Gastroesophageal sphincter (tissue), 4 donors: ENCODE measurements at regions not wholly inside any gene's neighbourhood (a gene's known extent, or its start where the extent isn't known, plus 50 kb on each side); places are given as distances from the start of the nearest gene placed in this dataset.

ENCODE experiments used
- ATAC-seq: fragments of 150-250 bp; one replicate; pipeline ENCODE4 v1.9.1; 2016; ENCODE audit warnings: mild to moderate bottlenecking, moderate library complexity
- H3K27ac ChIP-seq, 4 donors: fragments of 200-600 bp; sonication (generic) in 3 of 4; 1 replicate in 3 of 4; 2 replicates in 1 of 4; pipeline ENCODE4 v1.5.1; 2016 to 2019
- H3K27me3 ChIP-seq: fragments of 200-600 bp; sonication (generic); one replicate; pipeline ENCODE4 v1.5.1; 2019
- H3K36me3 ChIP-seq, 2 donors: fragments of 200-600 bp; sonication (generic); one replicate each; pipeline ENCODE4 v1.5.1; 2019; ENCODE audit warnings: control low read depth in 1 of 2
- H3K4me1 ChIP-seq, 3 donors: fragments of 200-600 bp; sonication (generic); 1 replicate in 2 of 3; 2 replicates in 1 of 3; pipeline ENCODE4 v1.5.1; 2016 to 2019; ENCODE audit warnings: control low read depth in 2 of 3
- H3K4me3 ChIP-seq, 2 donors: fragments of 200-600 bp; sonication (generic); one replicate each; pipeline ENCODE4 v1.5.1; 2019; ENCODE audit warnings: mild to moderate bottlenecking in 1 of 2, moderate library complexity in 1 of 2
- H3K9me3 ChIP-seq, 3 donors: fragments of 200-600 bp; sonication (generic); one replicate each; pipeline ENCODE4 v1.5.1; 2017 to 2019; ENCODE audit warnings: control low read depth in 2 of 3
- CTCF ChIP-seq, 4 experiments: fragments of 200-600 bp in 2 of 4; fragments of 450-650 bp in 2 of 4; sonication (generic) in 1 of 4; IDR thresholded peaks; one replicate each; pipeline ENCODE4 v1.5.1; 2017 to 2019; ENCODE audit warnings: antibody characterized with exemption in 4 of 4, mild to moderate bottlenecking in 2 of 4, moderate library complexity in 2 of 4
- EP300 ChIP-seq: sonication (generic); formaldehyde crosslinking; IDR thresholded peaks from one replicate; pipeline ENCODE4 v1.6.1; 2017; ENCODE audit warnings: antibody characterized with exemption, mild to moderate bottlenecking
- POLR2A ChIP-seq, 2 donors: fragments of 450-650 bp; IDR thresholded peaks; one replicate each; pipeline ENCODE4 v1.6.1; 2017; ENCODE audit warnings: antibody characterized with exemption in 2 of 2, mild to moderate bottlenecking in 2 of 2, moderate library complexity in 1 of 2
- POLR2AphosphoS5 ChIP-seq: sonication (generic); formaldehyde crosslinking; IDR thresholded peaks from one replicate; pipeline ENCODE4 v1.6.1; 2017; ENCODE audit warnings: antibody characterized with exemption
- WGBS, 2 donors: methylation state at CpG; one replicate each; pipeline ENCODE4 v1.1.5; 2018; ENCODE audit warnings: low coverage in 1 of 2; 5-methylcytosine and 5-hydroxymethylcytosine counted together

GRCh38 chr11:16610213-16610737, 128.2 kb upstream of the C11orf58 start:
- ATAC-seq = no peak
- TF ChIP-seq POLR2AphosphoS5 (no peak), POLR2A (IDR thresholded peaks at IDR 0.05) (no peak), EP300 (no peak), CTCF (IDR thresholded peaks at IDR 0.05) (no peak)
- Histone ChIP-seq H3K4me3 (no peak overlapping the region), H3K9me3 (no peaks in the 10 kb centered on the region), H3K4me1 (peaks cover 0 to 50% (median 21%) of the 10 kb centered on the region in 3 donors), H3K36me3 (no peaks in the 10 kb centered on the region), H3K27ac (no peak overlapping the region), H3K27me3 (peaks cover 98% of the 10 kb centered on the region)
- 31 to 68% methylated on average over 14 to 19 of the region's 23 CpGs for WGBS, 2 donors

- no peak for ATAC-seq
- Histone ChIP-seq H3K4me3 (no peak overlapping the region), H3K27me3 (peaks cover 98% of the 10 kb centered on the region), H3K4me1 (peaks cover 0 to 55% (median 21%) of the 10 kb centered on the region in 3 donors), H3K9me3 (no peaks in the 10 kb centered on the region), H3K36me3 (no peaks in the 10 kb centered on the region), H3K27ac (no peak overlapping the region)
- TF ChIP-seq POLR2AphosphoS5 = no peak
- no peak for TF ChIP-seq CTCF (IDR thresholded peaks at IDR 0.05)
- no peak for TF ChIP-seq POLR2A (IDR thresholded peaks at IDR 0.05)
- TF ChIP-seq EP300 = no peak
- WGBS, 2 donors = no CpG with 5 or more reads among the region's 3 CpGs
These were observed 128.7 kb upstream of the C11orf58 start for GRCh38 chr11:16609769-16610168.

- peaks cover 0 to 51% (median 15%) of the 10 kb centered on the region in 3 donors for H3K4me1 ChIP-seq
These were observed 130.5 kb upstream of the C11orf58 start for GRCh38 chr11:16607675-16608644.

GRCh38 chr11:16606784-16607674, 131.4 kb upstream of the C11orf58 start:
- Histone ChIP-seq H3K27ac (peak overlapping the region; percentile 37 to 85 (median 72)), H3K4me1 (peaks cover 0 to 44% (median 15%) of the 10 kb centered on the region in 3 donors), H3K27me3 (peaks cover 98% of the 10 kb centered on the region), H3K9me3 (no peaks in the 10 kb centered on the region), H3K4me3 (peak overlapping the region; percentile 40 to 69), H3K36me3 (no peaks in the 10 kb centered on the region)
- TF ChIP-seq POLR2A (IDR thresholded peaks at IDR 0.05) (peak in 1 of 2 donors; percentile 34), EP300 (no peak)
- 0 to 1% methylated on average over 12 to 18 of the region's 81 CpGs for WGBS, 2 donors
- no peak for ATAC-seq

More at GRCh38 chr11:16607675-16608644, 130.5 kb upstream of the C11orf58 start:
- 17 to 24% methylated on average over 15 to 23 of the region's 25 CpGs for WGBS, 2 donors
- peak overlapping the region in 3 of 4 donors; percentile 69 to 85 (median 75) for H3K27ac ChIP-seq
- no peaks in the 10 kb centered on the region for H3K9me3 ChIP-seq
- H3K27me3 ChIP-seq = peaks cover 98% of the 10 kb centered on the region
- H3K36me3 ChIP-seq = no peaks in the 10 kb centered on the region
- peak overlapping the region; percentile 40 to 69 for H3K4me3 ChIP-seq
- TF ChIP-seq POLR2AphosphoS5 (peak; percentile 72), POLR2A (IDR thresholded peaks at IDR 0.05) (no peak)
- no peak for ATAC-seq

- Histone ChIP-seq H3K27me3 (peaks cover 90% of the 10 kb centered on the region), H3K4me1 (peaks cover 0 to 44% (median 15%) of the 10 kb centered on the region in 3 donors), H3K4me3 (peak overlapping the region; percentile 40 to 69), H3K9me3 (no peaks in the 10 kb centered on the region), H3K27ac (peak overlapping the region in 3 of 4 donors; percentile 69 to 85 (median 75)), H3K36me3 (no peaks in the 10 kb centered on the region)
- peak; percentile 65 for ATAC-seq
- TF ChIP-seq CTCF (IDR thresholded peaks at IDR 0.05) = peak; percentile 90 to 94 (median 92)
- no peak for TF ChIP-seq POLR2A (IDR thresholded peaks at IDR 0.05)
- TF ChIP-seq POLR2AphosphoS5 = peak; percentile 93
- TF ChIP-seq EP300 = no peak
- 2 to 5% methylated on average over 27 to 29 of the region's 36 CpGs for WGBS, 2 donors
These were observed 132.3 kb upstream of the C11orf58 start for GRCh38 chr11:16605894-16606783.
